ENCODE measurements at regions not wholly inside any gene's neighbourhood (a gene's known extent, or its start where the extent isn't known, plus 50 kb on each side); places are given as distances from the start of the nearest gene placed in this dataset.

DNA sequence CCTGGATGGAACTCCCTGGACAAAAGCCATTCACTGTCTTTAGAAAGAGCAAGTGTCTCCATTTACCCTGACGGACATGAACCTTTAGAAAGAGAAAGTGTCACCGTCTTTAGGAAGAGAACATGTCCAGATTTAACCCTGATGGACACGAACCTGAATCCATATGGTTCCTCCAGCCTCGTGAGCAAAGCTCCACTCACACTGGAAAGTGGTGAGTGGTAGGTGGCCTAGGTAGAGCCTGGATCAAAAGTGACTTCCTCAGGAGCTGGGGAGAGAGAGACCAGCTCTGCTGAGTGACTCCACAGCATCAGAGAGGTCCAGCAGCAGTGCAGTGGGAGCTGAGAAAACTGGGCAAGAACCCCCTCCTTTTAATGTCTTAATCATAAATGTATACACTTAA lies 59.8 kb upstream of the IRS2 start:
- no peak for DNase-seq

DNA sequence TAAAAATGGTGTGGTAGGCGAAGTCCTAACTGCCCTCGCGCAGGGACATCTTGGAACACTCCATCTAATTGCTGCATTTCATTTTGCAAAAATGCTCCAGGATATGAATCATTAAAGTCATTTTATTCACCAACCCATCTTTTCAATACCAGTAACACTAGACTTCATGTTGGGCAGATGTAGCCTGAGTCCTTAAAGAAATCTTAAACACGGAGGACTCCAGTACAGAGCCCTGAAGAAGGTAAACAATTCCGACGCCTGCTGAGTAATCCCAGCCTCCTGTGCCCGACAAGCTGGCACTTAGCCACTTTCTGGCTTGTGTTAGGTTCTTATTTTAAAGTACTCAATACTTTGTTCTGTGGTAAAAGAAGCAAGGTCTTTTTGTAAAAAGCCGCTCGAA lies 58.0 kb upstream of the IRS2 start:
- no peak for DNase-seq

DNA sequence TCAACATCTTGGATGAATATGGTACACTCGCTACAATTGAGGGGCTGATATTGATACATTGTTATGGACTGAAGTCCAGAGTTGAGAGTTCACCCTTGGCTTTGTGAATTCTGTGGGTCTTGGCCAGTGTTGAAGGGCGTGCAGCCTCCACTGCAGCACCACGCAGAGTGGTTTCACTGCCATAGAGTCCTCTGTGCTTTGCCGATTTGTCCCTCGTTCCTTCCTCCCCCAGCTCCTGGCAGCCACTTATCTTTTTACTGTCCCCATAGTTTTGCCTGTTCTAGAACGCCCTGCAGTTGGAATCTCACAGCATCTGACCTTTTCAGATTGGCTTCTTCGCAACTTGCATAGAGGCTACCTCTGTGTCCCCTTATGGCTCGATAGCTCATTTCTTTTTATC lies 57.3 kb upstream of the IRS2 start:
- DNase-seq, result no peak

DNA sequence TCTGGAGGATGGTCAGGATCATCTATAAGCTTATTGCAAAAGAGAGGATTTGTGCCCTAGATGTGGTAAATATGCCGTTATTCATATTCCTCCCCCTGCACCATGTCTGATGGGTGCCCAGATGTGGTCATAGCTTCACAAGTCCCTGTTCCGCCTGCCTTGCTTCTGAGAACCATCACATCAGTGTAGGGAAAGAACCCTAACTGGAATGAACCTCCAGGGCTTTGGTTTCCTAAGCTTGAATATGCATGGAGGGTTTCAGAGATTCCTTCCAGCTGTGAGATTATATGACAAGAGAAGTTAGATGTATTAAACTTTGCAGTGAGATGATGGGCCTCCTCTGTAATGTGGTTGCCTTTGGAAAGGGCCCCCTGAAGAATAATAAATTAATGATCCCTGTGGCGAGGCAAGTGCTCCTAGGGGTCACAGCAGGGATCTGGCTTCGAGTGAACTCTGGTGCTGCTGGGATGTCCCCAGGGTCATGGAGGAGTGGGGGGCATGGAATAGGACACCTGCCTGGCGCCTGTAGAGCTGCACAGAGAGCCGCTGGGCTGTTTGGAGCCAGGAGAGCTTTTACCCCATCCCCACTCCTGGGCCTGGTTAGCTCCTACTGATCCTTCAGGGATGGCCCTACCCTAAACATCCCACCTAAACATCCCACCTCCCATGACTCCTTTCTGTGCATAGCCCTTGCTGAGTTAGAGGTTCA lies 56.0 kb upstream of the IRS2 start:
- DNase-seq, result no peak

DNA sequence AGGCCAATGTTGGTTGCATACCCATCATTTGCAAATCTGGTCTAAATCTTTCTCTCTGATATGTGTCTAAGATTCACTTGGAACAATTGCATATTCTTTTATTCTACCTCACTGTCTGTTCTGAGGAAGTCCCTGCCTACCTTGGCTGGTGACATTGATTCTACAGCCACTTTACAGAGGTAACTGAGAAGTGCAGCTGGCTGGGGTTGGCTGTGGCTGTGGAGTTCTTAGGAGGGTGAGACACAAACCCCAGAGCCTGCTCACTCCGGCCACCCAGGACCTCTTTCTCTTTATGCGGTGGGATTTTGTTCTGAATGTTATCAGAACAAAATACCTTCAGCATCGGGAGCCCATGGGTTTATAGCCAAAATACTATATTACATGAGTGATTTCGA lies 54.5 kb upstream of the IRS2 start:
- DNase-seq, result no peak

DNA sequence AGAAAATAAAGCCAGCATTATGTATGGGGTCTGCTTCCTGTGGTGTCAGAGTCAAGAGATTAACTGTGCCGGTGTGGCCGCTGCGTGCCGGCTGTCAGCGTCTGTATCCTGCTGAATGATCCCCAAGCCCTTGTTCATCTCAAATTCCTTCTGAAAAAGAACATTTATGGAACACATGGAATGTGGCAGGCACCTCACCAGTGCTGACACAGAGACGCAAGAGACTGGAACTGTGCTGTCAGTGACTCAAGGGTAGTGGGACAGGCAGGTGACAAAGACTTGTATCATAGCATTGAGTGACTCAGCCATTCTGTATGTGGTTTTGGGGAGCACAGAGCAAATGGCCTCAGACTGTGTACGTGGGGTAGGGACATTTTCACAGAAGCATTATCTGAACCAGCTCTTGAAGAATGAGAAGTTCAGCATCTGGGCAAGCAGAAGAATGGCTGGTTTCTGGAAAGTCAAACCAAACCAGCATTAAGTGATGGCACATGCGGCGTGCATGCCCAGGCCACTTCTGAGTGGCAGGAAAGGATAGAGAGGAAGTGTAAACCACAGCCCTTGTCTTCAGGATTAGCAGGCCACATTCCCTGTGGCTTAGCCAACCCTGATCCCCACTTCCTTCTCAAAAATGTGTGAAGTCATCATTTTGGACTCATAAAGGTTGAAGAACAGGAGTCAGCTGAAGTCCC lies 54.0 kb upstream of the IRS2 start:
- DNase-seq, result peak; percentile 14

DNA sequence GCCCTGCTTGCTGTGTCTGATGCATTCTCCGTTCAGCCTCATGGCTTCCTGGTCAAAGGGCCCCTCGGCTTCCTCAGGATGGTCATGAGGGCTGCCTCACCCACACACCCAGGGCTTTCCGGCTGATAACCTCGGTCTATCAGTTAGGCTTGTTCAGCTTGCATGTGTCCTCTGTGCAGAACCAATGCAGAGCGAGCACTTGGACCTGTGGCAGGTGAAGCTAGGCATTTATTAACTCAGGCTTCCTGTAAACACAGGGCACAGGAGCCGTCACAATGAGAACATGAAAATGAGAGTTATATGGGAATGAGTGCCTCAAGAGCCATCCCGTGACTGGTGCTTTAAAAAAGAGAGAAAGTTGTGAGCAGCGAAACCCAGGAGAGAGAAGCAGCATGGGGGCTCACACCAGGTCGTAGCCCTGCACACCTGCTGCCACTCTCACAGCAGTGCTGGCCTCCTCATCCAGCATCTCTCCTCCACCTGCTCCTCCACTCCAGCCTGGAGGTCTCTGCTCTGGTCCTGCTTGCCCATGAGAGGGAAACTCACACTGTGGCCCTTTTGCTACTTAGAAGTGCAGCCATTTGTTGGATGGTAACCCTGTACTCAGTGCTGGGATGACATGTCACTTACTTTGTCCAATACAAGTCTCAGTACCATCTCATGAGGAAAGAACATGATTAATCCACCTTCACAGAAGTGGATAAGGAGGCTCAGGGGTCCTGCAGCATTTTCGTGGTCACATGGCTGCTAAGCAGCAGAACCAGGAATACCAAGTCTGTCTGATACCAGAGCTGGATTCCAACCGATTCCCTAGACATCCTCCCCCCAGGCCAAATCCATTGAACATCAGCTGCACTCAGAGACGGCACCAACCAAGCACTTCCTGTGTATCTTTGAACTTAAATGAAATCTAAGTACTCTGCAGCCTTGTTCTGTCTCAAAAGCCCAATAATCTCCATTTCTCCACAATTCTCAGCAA lies 50.5 kb upstream of the IRS2 start:
- DNase-seq, result no peak

All from activated naive CD4-positive, alpha-beta T cell treated with anti-CD3 and anti-CD28 coated beads, Interleukin-2, amount 50 U/mL, for 16 hours (primary cell).